ENCODE measurements at regions not wholly inside any gene's neighbourhood (a gene's known extent, or its start where the extent isn't known, plus 50 kb on each side); places are given as distances from the start of the nearest gene placed in this dataset.
A peak's percentile ranks its signal among the peaks of the same experiment; 100 is the strongest.

DNA sequence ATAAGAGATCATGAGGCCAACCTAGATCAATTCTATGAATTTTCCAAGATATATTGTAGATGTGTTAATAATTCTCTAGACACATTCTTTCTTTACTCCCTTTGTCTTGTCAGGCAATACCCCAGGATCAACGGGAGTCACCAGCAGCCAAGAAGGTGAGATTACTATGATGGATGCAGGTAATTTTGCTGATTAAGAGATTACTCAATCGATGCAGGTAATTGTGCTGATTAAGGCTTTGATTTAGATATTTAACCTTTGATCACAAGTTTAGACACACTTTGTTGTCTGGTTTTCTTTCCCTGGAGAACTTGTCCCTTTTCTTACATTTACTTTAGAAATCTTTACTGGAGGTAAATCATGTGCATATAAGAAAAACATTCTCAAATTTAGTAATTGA is 134.3 kb upstream of the CNTN1 start:
- no peak for DNase-seq

GRCh38 chr12:40559865-40560264 is 132.4 kb upstream of the CNTN1 start:
- no peak for DNase-seq

- DNase-seq, result no peak
These were observed 131.4 kb upstream of the CNTN1 start for GRCh38 chr12:40560848-40561247.

DNA sequence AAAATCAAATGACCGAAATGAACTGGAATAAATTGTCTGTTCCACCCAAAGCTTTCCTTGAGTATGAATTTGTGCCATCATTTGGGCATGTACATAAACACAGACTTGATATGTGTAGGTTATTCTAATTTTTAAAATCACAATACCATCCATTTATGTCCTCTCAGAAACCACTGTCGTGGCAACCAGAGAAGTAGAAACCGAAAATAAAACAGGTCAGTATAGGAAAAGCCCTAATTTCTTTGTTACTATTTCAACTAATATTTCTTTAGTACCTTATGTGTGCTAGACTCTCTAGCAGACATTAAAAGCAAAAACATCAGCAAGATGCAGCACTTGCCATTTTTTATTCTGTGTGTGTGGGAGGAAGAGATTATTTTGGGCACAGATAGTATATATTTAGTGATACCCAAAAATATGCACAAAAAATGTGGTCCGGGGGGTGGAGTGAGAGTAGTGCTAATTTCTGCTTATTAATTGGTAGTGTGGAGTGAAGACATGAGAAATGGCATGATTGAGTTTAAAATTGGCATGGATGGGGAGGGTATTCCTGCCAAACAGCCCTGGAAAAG is 130.8 kb upstream of the CNTN1 start:
- no peak for DNase-seq

- no peak for DNase-seq
These were observed 127.1 kb upstream of the CNTN1 start for GRCh38 chr12:40565029-40565633.

- DNase-seq, result no peak
These were observed 126.0 kb upstream of the CNTN1 start for GRCh38 chr12:40566271-40566670.

- no peak for DNase-seq
These were observed 122.5 kb upstream of the CNTN1 start for GRCh38 chr12:40569626-40570179.

DNA sequence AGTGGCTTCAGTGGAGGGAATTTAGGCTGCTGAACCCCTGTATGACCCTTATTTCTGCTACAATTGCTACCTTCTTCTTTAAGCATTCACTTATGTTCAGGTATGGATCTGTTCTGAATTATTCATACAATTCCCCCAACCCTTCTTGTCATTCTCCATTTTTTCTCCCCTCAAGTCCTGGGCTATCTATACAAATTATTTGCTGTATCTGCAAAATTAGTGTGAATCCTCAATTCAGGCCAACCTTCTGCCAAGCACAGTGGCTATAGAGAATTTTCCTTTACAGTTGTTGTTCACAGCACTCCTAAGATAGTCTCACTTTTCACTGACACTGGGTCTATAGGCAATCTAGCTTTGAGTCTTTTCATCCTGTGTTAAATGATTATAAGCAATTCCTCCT is 119.2 kb upstream of the CNTN1 start:
- no peak for DNase-seq

DNA sequence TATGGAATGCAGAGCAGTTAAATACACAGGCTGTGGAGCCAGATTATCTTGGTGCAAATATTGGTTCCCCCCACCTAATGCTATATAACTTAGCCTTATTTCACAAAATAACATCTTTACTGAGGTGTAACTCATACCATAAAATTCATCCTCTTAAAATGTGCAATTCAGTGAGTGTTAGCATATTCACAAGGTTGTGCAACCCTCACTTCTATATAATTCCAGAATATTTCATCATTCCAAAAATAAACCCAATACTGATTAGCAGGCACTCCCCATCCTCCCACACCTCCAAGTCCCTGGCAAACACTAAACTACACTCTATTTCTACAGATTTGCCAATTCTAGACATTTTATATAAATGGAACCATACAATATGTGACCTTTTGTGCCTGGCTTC is 116.3 kb upstream of the CNTN1 start:
- no peak for DNase-seq

DNA sequence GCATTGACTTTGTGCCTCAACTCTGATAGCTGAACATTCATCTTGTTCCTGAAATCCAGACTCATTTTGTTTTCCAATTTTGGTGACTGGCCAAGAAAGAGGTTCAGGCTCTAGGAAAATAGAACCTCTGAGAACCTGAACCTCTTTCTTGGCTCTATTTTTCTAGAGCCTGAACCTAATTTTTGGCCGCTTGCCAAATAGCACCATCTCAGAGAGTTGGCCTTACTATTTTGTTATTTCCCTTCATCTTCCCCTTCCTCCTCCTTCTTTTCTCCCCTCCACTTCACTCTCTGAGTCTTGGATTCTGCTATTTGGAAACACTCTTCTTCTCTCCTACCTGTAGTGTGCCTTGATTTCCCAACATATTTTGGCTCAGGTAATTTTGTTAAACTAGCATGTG is 114.4 kb upstream of the CNTN1 start:
- DNase-seq, result no peak

GRCh38 chr12:40579687-40580086 is 112.6 kb upstream of the CNTN1 start:
- no peak for DNase-seq

- DNase-seq, result no peak
These were observed 111.9 kb upstream of the CNTN1 start for GRCh38 chr12:40580346-40580745.

DNA sequence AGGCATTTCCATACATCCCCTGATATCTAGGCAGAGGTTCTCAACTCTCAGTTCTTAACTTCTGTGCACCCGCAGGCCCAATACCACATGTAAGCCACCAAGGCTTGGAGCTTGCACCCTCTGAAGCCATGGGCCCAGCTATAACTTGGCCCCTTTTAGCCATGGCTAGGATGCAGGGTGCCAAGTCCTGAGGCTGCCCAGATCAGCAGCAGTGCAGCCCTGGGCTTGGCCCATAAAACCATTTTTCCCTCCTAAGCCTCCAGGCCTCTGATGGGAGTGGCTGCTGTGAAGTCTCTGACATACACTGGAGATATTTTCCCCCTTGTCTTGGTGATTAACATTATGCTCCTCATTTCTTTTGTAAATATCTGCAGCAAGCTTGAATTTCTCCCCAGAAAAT is 110.3 kb upstream of the CNTN1 start:
- no peak for DNase-seq

DNA sequence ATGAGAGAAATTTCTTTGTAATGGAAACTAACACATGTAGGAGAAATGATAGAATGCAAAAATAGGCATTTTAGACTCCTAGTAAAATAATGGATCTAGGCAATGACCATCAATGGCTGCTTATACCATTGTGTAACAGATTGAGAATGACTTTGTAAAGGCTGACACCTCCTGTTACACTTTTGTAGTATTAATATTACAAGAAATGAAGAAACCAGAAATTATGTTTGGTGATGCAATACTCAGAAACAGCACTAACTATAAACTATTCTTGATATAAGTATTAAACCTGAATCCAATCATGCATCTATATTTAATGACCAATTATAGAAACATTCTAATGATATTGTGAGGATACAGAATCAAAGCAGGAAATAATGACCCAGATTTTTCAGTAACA is 108.5 kb upstream of the CNTN1 start:
- no peak for DNase-seq

DNA sequence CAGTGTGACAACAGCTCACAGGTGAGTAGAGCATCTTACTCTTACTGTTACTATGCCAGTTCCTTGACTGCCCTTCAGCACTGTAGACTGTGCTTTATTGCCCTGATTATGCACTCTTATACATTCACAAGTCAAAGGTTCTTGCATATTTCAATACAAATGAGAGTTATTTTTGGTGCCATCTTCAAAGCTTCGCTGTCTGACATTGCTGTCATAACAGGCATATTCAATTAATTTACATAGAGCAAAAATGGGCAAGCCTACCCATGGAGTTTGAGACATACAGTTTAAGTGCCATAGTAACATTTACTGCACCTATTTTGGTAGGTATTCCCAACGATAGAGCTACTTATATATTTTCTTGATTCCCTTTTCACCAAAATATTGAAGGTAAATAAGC is 107.5 kb upstream of the CNTN1 start:
- no peak for DNase-seq

DNA sequence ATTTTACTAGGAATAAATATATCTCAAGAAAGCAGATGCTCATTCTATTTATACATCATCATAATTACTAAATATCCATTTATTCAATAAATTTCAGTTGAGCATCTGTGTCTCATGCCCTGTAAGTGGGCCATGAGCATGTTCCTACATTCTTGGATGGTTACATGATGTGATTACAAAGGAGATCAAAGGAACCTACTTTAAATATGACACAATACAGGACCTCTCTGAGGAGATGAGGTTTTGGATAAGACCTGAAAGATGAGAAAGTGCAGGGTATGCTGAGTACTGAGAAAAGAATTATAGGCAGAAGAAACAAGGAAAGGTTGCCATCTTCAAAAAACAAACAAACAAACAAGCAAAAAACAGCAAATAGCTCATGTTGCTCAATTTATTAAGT is 105.4 kb upstream of the CNTN1 start:
- no peak for DNase-seq

- DNase-seq, result no peak
These were observed 104.8 kb upstream of the CNTN1 start for GRCh38 chr12:40587421-40587820.

DNA sequence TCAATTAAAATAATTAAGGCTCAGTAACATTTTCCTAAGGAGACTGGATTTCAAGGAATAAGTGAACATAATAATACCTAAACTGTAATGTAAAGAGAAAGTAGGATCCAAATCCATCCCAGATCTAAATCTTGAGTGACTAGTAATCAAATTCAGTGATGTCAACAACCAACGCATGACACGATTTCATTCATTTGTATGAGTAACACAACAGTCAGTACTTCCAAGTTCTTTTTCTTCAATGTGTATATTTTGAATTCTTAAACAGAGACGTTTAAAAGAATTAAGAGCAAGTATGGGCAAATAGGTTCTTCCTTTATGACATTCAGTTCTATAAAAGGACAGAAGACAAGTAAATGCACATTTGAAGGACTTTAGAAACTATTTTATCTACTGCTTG is 104.3 kb upstream of the CNTN1 start:
- no peak for DNase-seq

GRCh38 chr12:40597133-40597532 is 95.1 kb upstream of the CNTN1 start:
- no peak for DNase-seq

GRCh38 chr12:40598073-40598472 is 94.2 kb upstream of the CNTN1 start:
- DNase-seq, result no peak

DNA sequence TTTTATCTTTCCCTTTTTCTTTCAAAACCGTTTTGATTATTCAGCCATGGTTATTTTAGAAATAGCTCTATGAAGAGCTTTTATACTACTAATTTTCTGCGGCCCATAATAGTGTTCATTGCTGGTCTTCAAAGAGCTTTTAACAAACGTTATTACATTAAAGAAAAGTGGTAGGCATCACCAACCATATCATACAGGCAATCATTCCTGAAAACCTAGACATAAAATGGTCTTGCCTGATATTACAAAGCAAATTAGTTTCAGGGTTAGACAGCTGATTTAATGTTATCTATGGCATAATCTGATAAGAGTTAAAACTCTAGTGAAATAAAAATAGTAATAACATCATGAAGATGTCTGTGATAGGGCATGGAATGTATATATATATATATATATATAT is 89.7 kb upstream of the CNTN1 start:
- no peak for DNase-seq

- peak; percentile 11 to 31 for DNase-seq
These were observed 77.3 kb upstream of the CNTN1 start for GRCh38 chr12:40614923-40615322.

- DNase-seq, result no peak
These were observed 76.6 kb upstream of the CNTN1 start for GRCh38 chr12:40615590-40615989.

- DNase-seq, result no peak
These were observed 75.8 kb upstream of the CNTN1 start for GRCh38 chr12:40616383-40616915.

- no peak for DNase-seq
These were observed 73.6 kb upstream of the CNTN1 start for GRCh38 chr12:40618636-40619035.

Measured in AML-193 (cell line).